HG02763 (cell line): ENCODE measurements at regions not wholly inside any gene's neighbourhood (a gene's known extent, or its start where the extent isn't known, plus 50 kb on each side); places are given as distances from the start of the nearest gene placed in this dataset.
"Not testable (repeated sequence)": the region's sequence is repeated elsewhere in the genome, so short reads cannot be mapped to it uniquely, and the experiment has no call there.

ENCODE experiments used
- ATAC-seq: cut with Tn5 transposase; IDR thresholded peaks from one replicate; pipeline ENCODE4 v1.9.1; 2021; ENCODE audit warnings: mild to moderate bottlenecking, moderate library complexity; ENCODE audit not compliant: unreplicated experiment

GRCh38 chr1:245062741-245063305, 92.0 kb upstream of the KIF26B start:
- no peak for ATAC-seq

- ATAC-seq: not testable (repeated sequence)
Measured at GRCh38 chr1:245061808-245062207, 93.0 kb upstream of the KIF26B start.

- ATAC-seq: no peak
Measured at GRCh38 chr1:245060684-245061374, 94.0 kb upstream of the KIF26B start.

- no peak for ATAC-seq
Measured at GRCh38 chr1:245059806-245060424, 94.9 kb upstream of the KIF26B start.

GRCh38 chr1:245058882-245059281, 95.9 kb upstream of the KIF26B start:
- ATAC-seq: no peak

- ATAC-seq: no peak
Measured at GRCh38 chr1:245058436-245058835, 96.3 kb upstream of the KIF26B start.

- ATAC-seq: no peak
Measured at GRCh38 chr1:245056913-245057312, 97.9 kb upstream of the KIF26B start.

- ATAC-seq: not testable (repeated sequence)
Measured at GRCh38 chr1:245056296-245056695, 98.5 kb upstream of the KIF26B start.

- no peak for ATAC-seq
Measured at GRCh38 chr1:245055752-245056151, 99.0 kb upstream of the KIF26B start.

GRCh38 chr1:245054507-245055270, 100.1 kb upstream of the KIF26B start:
- no peak for ATAC-seq

GRCh38 chr1:245054105-245054504, 100.7 kb upstream of the KIF26B start:
- no peak for ATAC-seq

- ATAC-seq: no peak
Measured at GRCh38 chr1:245052258-245052657, 102.5 kb upstream of the KIF26B start.

GRCh38 chr1:245051349-245052221, 103.2 kb upstream of the KIF26B start:
- no peak for ATAC-seq

- no peak for ATAC-seq
Measured at GRCh38 chr1:245046769-245047168, 108.0 kb upstream of the KIF26B start.

- ATAC-seq: no peak
Measured at GRCh38 chr1:245046315-245046714, 108.5 kb upstream of the KIF26B start.

- ATAC-seq: no peak
Measured at GRCh38 chr1:245045087-245045881, 109.5 kb upstream of the KIF26B start.

GRCh38 chr1:245043611-245043940, 111.2 kb upstream of the KIF26B start:
- no peak for ATAC-seq

- ATAC-seq: no peak
Measured at GRCh38 chr1:245041058-245041698, 113.6 kb upstream of the KIF26B start.

- ATAC-seq: no peak
Measured at GRCh38 chr1:245039196-245039595, 115.6 kb upstream of the KIF26B start.

GRCh38 chr1:245036102-245036501, 118.7 kb upstream of the KIF26B start:
- ATAC-seq: no peak
